Upper lobe of left lung (tissue), 6 donors: ENCODE measurements at regions not wholly inside any gene's neighbourhood (a gene's known extent, or its start where the extent isn't known, plus 50 kb on each side); places are given as distances from the start of the nearest gene placed in this dataset.
A peak's percentile ranks its signal among the peaks of the same experiment; 100 is the strongest.

Experiments used
- ATAC-seq, 2 donors: fragments of 200-7000 bp; cut with Tn5 transposase; one replicate each; pipeline ENCODE4 v1.9.1; 2022; ENCODE audit warnings: mild to moderate bottlenecking in 2 of 2, moderate library complexity in 2 of 2; ENCODE audit not compliant: low FRiP score in 2 of 2
- DNase-seq, 2 donors: peaks; one replicate each; pipeline ENCODE4 v3.0.0-alpha.2; 2019 to 2020
- H3K27ac ChIP-seq, 4 donors: fragments of 200-600 bp; sonication (generic); one replicate each; pipeline ENCODE4 v1.5.1; 2016 to 2019
- H3K27me3 ChIP-seq, 4 donors: fragments of 200-600 bp; sonication (generic); one replicate each; pipeline ENCODE4 v1.5.1; 2017 to 2019
- H3K36me3 ChIP-seq, 4 donors: fragments of 200-600 bp; sonication (generic); one replicate each; pipeline ENCODE4 v1.5.1; 2016 to 2019
- H3K4me1 ChIP-seq, 4 donors: fragments of 200-600 bp; sonication (generic); one replicate each; pipeline ENCODE4 v1.5.1; 2018 to 2019
- H3K4me3 ChIP-seq, 4 donors: fragments of 200-600 bp; sonication (generic); one replicate each; pipeline ENCODE4 v1.5.1; 2017 to 2019; ENCODE audit warnings: mild to moderate bottlenecking in 2 of 4, moderate library complexity in 1 of 4
- H3K9me3 ChIP-seq, 4 donors: fragments of 200-600 bp; sonication (generic); one replicate each; pipeline ENCODE4 v1.5.1; 2018 to 2019
- CTCF ChIP-seq, 6 experiments: fragments of 450-650 bp in 4 of 6; fragments of 200-600 bp in 2 of 6; sonication (generic) in 2 of 6; IDR thresholded peaks; one replicate each; pipeline ENCODE4 v1.5.1; 2016 to 2019; ENCODE audit warnings: antibody characterized with exemption in 6 of 6
- EP300 ChIP-seq, 4 donors: sonication (generic); formaldehyde crosslinking; IDR thresholded peaks; one replicate each; pipeline ENCODE4 v1.5.1; 2017; ENCODE audit warnings: antibody characterized with exemption in 4 of 4, control low read depth in 2 of 4
- POLR2A ChIP-seq, 4 donors: fragments of 450-650 bp; IDR thresholded peaks; one replicate each; pipeline ENCODE4 v1.5.1; 2016 to 2017; ENCODE audit warnings: antibody characterized with exemption in 4 of 4, mild to moderate bottlenecking in 2 of 4
- POLR2AphosphoS5 ChIP-seq, 2 donors: sonication (generic); formaldehyde crosslinking; IDR thresholded peaks; one replicate each; pipeline ENCODE4 v1.5.1; 2017; ENCODE audit warnings: antibody characterized with exemption in 2 of 2
- WGBS, 2 donors: methylation state at CpG; one replicate each; pipeline ENCODE4 v1.1.5; 2017 to 2018; 5-methylcytosine and 5-hydroxymethylcytosine counted together
- donor health status: DM: no; HTN: no; CAD: no; lungs with moderate emphysema.
- donor health status: DM: no; HTN: yes; CAD: no; lungs with severe emphysema.

- Histone ChIP-seq H3K4me1 (peaks cover 0 to 14% (median 11%) of the 10 kb centered on the region in 4 donors), H3K27me3 (no peaks in the 10 kb centered on the region), H3K4me3 (no peak overlapping the region), H3K36me3 (no peaks in the 10 kb centered on the region), H3K27ac (no peak overlapping the region), H3K9me3 (no peaks in the 10 kb centered on the region)
- TF ChIP-seq CTCF (IDR thresholded peaks at IDR 0.05) (no peak), POLR2A (IDR thresholded peaks at IDR 0.05) (no peak), POLR2AphosphoS5 (IDR thresholded peaks at IDR 0.05) (no peak), EP300 (IDR thresholded peaks at IDR 0.05) (no peak)
- no peak for ATAC-seq
- WGBS, 2 donors: 86 to 90% methylated on average over 3 to 4 of the region's 4 CpGs
- no peak for DNase-seq
Measured at GRCh38 chr1:25062621-25063255, 132.7 kb upstream of the RUNX3 start.

- ATAC-seq: no peak
Measured at GRCh38 chr1:25061261-25061995, 131.4 kb upstream of the RUNX3 start.

DNA sequence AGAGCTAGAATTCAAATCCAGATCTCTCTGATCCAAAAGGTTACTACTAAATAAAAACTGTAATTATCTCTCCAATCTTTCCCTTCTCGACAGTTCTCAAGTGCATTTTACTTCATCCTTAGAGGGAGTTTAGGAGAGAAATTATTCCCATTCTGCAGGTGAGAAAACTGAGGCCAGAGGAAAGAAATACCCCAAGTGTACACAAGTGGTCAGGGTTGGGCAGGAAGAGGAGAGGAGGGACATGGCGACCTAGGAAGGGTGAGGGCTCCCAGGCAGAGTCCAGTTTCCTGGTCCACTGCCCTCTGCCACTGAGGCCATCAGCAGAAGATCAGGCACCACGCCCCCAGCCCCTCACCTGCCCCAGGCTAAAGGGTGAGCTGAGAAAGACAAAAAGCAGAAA is 127.1 kb upstream of the RUNX3 start:
- no peak for DNase-seq
- H3K27ac ChIP-seq: no peak overlapping the region
- 87 to 92% methylated on average over 3 of the region's 3 CpGs for WGBS, 2 donors
- H3K36me3 ChIP-seq: no peaks in the 10 kb centered on the region
- no peak for ATAC-seq
- no peaks in the 10 kb centered on the region for H3K27me3 ChIP-seq
- H3K4me3 ChIP-seq: no peak overlapping the region
- no peaks in the 10 kb centered on the region for H3K9me3 ChIP-seq
- TF ChIP-seq POLR2A (IDR thresholded peaks at IDR 0.05) (no peak), POLR2AphosphoS5 (IDR thresholded peaks at IDR 0.05) (no peak), CTCF (IDR thresholded peaks at IDR 0.05) (no peak), EP300 (IDR thresholded peaks at IDR 0.05) (no peak)
- H3K4me1 ChIP-seq: no peaks in the 10 kb centered on the region

More at GRCh38 chr1:25061261-25061995, 131.4 kb upstream of the RUNX3 start:
- WGBS, 2 donors: 88 to 91% methylated on average over 10 to 12 of the region's 12 CpGs
- Histone ChIP-seq H3K4me1 (peaks cover 0 to 12% (median 8%) of the 10 kb centered on the region in 4 donors), H3K9me3 (no peaks in the 10 kb centered on the region), H3K36me3 (no peaks in the 10 kb centered on the region), H3K27ac (no peak overlapping the region), H3K27me3 (no peaks in the 10 kb centered on the region), H3K4me3 (no peak overlapping the region)
- no peak for TF ChIP-seq CTCF (IDR thresholded peaks at IDR 0.05)
- no peak for TF ChIP-seq EP300 (IDR thresholded peaks at IDR 0.05)
- TF ChIP-seq POLR2AphosphoS5 (IDR thresholded peaks at IDR 0.05): no peak
- no peak for TF ChIP-seq POLR2A (IDR thresholded peaks at IDR 0.05)
- no peak for DNase-seq

GRCh38 chr1:25056536-25056935 is 126.5 kb upstream of the RUNX3 start:
- ATAC-seq (no peak), DNase-seq (peak in 1 of 2 donors; percentile 55)
- Histone ChIP-seq H3K36me3 (no peaks in the 10 kb centered on the region), H3K9me3 (no peaks in the 10 kb centered on the region), H3K27ac (no peak overlapping the region), H3K27me3 (no peaks in the 10 kb centered on the region), H3K4me3 (no peak overlapping the region), H3K4me1 (no peaks in the 10 kb centered on the region)
- no peak for TF ChIP-seq POLR2AphosphoS5 (IDR thresholded peaks at IDR 0.05)
- TF ChIP-seq CTCF (IDR thresholded peaks at IDR 0.05): no peak
- TF ChIP-seq POLR2A (IDR thresholded peaks at IDR 0.05): no peak
- no peak for TF ChIP-seq EP300 (IDR thresholded peaks at IDR 0.05)
- 88 to 91% methylated on average over 6 to 9 of the region's 9 CpGs for WGBS, 2 donors
